Choroid plexus epithelial cell (primary cell): ENCODE measurements at regions not wholly inside any gene's neighbourhood (a gene's known extent, or its start where the extent isn't known, plus 50 kb on each side); places are given as distances from the start of the nearest gene placed in this dataset.
"Not testable (repeated sequence)": the region's sequence is repeated elsewhere in the genome, so short reads cannot be mapped to it uniquely, and the experiment has no call there.

Experiments
- DNase-seq: peaks from one replicate; pipeline ENCODE4 v3.0.0-alpha.2; 2010; ENCODE audit warnings: low read depth
- H3K4me3 ChIP-seq: 2 replicates; pipeline ENCODE4 v1.5.1; 2011; ENCODE audit warnings: low read depth, mild to moderate bottlenecking, control low read depth, low read length, moderate library complexity
- TF ChIP-seq, protein P1 (sequence below): conservative IDR thresholded peaks from 2 replicates; pipeline ENCODE4 v1.5.1; 2011; ENCODE audit warnings: low read depth, mild to moderate bottlenecking, control low read depth, inconsistent platforms, low read length, moderate library complexity

DNA sequence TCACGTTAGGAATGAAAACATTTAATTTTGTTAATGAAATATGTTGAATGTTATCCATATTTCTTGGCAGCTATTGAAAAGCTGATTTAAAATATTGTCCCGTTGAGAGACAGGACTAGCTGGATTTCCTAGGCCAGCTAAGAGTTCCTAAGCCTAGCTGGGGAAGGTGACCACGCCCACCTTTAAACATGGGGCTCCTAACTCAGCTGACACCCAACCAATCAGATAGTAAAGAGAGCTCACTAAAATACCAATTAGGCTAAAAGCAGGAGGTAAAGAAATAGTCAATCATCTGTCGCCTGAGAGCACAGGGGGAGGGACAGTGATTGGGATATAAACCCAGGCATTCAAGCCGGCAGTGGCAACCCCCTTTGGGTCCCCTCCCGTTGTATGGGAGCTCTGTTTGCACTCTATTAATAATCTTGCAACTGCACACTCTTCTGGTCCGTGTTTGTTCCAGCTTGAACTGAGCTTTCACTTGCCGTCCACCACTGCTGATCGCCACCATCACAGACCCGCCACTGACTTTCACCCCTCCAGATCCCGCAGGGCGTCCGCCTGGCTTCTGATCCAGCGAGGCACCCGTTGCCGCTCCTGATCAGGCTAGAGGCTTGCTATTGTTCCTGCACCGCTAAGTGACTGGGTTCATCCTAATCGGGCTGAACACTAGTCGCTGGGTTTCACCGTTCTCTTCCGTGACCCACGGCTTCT, 308.9 kb downstream of the GLUD2 start:
- DNase-seq: no peak
- no peak overlapping the region for H3K4me3 ChIP-seq
- TF ChIP-seq, protein P1, sequence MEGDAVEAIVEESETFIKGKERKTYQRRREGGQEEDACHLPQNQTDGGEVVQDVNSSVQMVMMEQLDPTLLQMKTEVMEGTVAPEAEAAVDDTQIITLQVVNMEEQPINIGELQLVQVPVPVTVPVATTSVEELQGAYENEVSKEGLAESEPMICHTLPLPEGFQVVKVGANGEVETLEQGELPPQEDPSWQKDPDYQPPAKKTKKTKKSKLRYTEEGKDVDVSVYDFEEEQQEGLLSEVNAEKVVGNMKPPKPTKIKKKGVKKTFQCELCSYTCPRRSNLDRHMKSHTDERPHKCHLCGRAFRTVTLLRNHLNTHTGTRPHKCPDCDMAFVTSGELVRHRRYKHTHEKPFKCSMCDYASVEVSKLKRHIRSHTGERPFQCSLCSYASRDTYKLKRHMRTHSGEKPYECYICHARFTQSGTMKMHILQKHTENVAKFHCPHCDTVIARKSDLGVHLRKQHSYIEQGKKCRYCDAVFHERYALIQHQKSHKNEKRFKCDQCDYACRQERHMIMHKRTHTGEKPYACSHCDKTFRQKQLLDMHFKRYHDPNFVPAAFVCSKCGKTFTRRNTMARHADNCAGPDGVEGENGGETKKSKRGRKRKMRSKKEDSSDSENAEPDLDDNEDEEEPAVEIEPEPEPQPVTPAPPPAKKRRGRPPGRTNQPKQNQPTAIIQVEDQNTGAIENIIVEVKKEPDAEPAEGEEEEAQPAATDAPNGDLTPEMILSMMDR: no peak

DNA sequence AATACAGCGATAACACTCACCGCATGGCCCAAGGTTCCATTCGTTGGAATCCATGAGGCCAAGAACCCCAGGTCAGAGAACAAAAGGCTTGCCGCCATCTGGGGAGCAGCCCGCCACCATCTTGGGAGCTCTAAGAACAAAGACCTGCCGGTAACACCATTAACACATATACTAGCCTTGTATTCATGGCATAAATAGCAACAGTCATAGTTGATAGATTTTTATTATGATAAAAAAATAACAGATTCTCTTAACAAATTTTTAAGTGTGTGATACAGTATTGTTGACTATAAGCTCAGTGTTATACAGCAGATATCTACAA, 309.4 kb downstream of the GLUD2 start:
- TF ChIP-seq, protein P1: no peak
- DNase-seq: no peak
- H3K4me3 ChIP-seq: no peak overlapping the region

DNA sequence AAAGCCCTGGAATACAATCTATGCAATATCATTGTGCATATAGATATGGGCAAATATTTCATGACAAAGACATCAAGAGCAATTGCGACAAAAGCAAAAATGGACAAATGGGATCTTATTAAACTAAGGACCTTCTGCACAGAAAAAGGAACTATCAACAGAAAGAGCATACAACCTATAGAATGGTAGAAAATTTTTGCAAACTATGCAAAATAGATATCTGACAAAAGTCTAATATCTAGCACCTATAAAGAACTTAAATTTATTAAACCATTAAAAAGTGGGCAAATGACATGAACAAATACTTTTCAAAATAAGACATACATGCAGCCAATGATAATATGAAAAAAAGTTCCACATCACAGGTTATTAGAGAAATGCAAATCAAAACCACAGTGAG, 312.9 kb downstream of the GLUD2 start:
- H3K4me3 ChIP-seq: no peak overlapping the region
- TF ChIP-seq, protein P1: no peak

DNA sequence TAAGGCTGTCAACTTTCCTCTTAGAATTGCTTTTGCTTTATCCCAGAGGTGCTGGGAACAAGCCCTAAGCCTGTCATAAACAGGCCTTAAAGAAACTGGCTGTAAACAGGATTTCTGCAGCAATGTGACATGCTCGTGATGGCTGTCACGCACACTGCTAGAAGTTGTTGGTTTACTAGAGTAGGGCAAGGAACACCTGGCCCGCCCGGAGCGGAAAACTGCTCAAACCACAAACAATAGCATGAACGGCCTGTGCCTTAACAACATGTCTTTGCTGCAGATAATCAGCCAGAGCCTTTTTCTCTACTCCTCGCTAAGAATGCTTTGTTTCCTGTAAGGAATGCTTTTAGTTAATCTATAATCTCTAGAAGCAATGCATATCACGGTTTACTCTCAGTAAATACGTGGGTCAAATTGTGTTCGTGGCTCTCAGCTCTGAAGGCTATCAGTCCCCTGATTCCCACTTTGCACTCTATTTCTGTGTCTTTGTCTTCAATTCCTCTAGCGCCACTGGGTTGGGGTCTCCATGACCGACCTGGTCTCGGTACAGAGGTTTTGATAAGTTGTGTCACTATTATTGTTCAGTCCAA, 318.3 kb downstream of the GLUD2 start:
- DNase-seq: no peak
- H3K4me3 ChIP-seq: no peak overlapping the region
- TF ChIP-seq, protein P1: no peak

More for the DNA sequence above, 312.9 kb downstream of the GLUD2 start:
- DNase-seq: no peak

DNA sequence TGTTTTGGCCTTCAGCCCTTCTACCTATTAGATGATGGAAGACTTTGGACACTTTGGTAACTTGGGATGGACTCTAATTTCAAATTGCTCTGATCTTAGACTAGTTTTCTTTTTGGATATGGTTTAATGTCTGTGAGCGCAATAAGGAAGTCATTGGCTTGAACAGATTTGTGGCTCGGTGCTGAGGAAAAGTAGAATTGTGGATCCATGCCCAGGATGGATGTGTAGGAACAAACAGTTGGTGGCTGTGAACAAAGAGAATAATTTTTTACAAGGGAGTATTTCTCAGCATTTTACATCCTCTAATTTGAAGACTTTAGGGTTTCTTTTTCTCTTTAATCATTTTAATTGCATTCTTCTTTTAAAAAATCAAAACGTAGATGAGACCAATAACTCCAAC, 327.1 kb downstream of the GLUD2 start:
- TF ChIP-seq, protein P1: no peak
- DNase-seq: no peak
- no peak overlapping the region for H3K4me3 ChIP-seq

DNA sequence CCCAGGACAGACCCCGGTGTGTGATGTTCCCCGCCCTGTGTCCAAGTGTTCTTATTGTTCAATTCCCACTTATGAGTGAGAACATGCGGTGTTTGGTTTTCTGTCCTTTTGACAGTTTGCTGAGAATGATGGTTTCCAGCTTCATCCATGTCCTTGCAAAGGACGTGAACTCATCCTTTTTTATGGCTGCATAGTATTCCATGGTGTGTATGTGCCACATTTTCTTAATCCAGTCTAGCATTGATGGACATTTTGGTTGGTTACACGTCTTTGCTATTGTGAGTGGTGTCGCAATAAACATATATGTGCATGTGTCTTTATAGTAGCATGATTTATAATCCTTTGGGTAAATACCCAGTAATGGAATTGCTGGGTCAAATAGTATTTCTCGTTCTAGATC, 334.5 kb downstream of the GLUD2 start:
- DNase-seq, H3K4me3 ChIP-seq: not testable (repeated sequence)

DNA sequence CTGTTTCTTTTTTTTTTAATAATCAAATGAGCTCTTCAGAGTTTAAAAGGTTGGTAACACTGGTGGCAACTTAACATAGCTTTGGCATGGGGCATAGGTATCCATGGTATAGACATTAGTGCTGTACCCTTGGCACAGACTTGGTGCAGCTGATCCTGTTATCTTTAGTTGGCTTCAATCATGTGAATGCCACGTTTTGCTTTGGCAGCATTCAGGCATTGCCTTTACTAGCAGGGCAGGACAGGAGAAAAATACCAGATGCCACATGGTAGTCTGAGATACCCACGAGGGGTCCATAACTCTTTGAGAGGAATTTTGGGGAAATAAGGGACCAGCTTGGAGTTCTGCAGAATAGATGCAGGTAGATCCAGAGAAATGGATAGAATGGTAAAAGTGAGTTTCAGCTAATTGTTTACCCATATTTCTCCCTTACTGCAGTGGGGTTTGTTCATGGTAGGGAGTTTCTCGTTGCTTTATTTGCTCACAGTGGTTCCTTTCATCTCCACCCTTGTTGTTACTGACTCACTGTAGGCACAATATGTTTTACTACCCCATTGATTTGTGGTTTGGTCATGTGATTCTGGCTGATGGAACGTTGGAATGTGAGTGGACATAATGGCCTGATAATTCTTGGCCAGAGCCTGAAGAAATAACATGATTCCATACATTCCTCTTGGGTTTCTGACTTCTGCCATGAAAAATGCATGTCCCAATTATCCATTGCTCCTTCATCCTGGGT, 342.7 kb downstream of the GLUD2 start:
- peak; percentile 3 for DNase-seq
- no peak overlapping the region for H3K4me3 ChIP-seq
- TF ChIP-seq, protein P1: no peak
